Transverse colon (tissue), 4 donors: ENCODE measurements at regions not wholly inside any gene's neighbourhood (a gene's known extent, or its start where the extent isn't known, plus 50 kb on each side); places are given as distances from the start of the nearest gene placed in this dataset.
"Not testable (repeated sequence)": the region's sequence is repeated elsewhere in the genome, so short reads cannot be mapped to it uniquely, and the experiment has no call there.

Experiments used
- EP300 ChIP-seq: sonication (generic); formaldehyde crosslinking; IDR thresholded peaks from one replicate; pipeline ENCODE4 v1.6.1; 2017; ENCODE audit warnings: antibody characterized with exemption, low read depth
- POLR2A ChIP-seq: fragments of 450-650 bp; IDR thresholded peaks from one replicate; pipeline ENCODE4 v1.6.1; 2016; ENCODE audit warnings: antibody characterized with exemption, mild to moderate bottlenecking, moderate library complexity
- POLR2AphosphoS5 ChIP-seq, 3 donors: sonication (generic); formaldehyde crosslinking; IDR thresholded peaks; one replicate each; pipeline ENCODE4 v1.6.1; 2016; ENCODE audit warnings: antibody characterized with exemption in 3 of 3
- TF ChIP-seq, protein P1 (sequence below), 5 experiments: fragments of 200-600 bp in 3 of 5; fragments of 450-650 bp in 2 of 5; sonication (generic) in 3 of 5; IDR thresholded peaks; 1 replicate in 2 of 5; 2 replicates in 3 of 5; pipeline ENCODE4 v1.5.1; 2016 to 2017; ENCODE audit warnings: antibody characterized with exemption in 5 of 5, inconsistent platforms in 3 of 5, mild to moderate bottlenecking in 2 of 5, moderate library complexity in 1 of 5

DNA sequence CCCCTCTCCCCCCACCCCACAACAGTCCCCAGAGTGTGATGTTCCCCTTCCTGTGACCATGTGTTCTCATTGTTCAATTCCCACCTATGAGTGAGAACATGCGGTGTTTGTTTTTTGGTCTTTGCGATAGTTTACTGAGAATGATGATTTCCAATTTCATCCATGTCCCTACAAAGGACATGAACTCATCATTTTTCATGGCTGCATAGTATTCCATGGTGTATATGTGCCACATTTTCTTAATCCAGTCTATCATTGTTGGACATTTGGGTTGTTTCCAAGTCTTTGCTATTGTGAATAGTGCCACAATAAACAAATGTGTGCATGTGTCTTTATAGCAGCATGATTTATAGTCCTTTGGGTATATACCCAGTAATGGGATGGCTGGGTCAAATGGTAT is 411.0 kb upstream of the CHD1 start:
- TF ChIP-seq, protein P1, sequence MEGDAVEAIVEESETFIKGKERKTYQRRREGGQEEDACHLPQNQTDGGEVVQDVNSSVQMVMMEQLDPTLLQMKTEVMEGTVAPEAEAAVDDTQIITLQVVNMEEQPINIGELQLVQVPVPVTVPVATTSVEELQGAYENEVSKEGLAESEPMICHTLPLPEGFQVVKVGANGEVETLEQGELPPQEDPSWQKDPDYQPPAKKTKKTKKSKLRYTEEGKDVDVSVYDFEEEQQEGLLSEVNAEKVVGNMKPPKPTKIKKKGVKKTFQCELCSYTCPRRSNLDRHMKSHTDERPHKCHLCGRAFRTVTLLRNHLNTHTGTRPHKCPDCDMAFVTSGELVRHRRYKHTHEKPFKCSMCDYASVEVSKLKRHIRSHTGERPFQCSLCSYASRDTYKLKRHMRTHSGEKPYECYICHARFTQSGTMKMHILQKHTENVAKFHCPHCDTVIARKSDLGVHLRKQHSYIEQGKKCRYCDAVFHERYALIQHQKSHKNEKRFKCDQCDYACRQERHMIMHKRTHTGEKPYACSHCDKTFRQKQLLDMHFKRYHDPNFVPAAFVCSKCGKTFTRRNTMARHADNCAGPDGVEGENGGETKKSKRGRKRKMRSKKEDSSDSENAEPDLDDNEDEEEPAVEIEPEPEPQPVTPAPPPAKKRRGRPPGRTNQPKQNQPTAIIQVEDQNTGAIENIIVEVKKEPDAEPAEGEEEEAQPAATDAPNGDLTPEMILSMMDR (IDR thresholded peaks at IDR 0.05): not testable (repeated sequence)
- TF ChIP-seq POLR2A; EP300; POLR2AphosphoS5 (IDR thresholded peaks at IDR 0.05): not testable (repeated sequence)
